ENCODE measurements at regions not wholly inside any gene's neighbourhood (a gene's known extent, or its start where the extent isn't known, plus 50 kb on each side); places are given as distances from the start of the nearest gene placed in this dataset.

DNA sequence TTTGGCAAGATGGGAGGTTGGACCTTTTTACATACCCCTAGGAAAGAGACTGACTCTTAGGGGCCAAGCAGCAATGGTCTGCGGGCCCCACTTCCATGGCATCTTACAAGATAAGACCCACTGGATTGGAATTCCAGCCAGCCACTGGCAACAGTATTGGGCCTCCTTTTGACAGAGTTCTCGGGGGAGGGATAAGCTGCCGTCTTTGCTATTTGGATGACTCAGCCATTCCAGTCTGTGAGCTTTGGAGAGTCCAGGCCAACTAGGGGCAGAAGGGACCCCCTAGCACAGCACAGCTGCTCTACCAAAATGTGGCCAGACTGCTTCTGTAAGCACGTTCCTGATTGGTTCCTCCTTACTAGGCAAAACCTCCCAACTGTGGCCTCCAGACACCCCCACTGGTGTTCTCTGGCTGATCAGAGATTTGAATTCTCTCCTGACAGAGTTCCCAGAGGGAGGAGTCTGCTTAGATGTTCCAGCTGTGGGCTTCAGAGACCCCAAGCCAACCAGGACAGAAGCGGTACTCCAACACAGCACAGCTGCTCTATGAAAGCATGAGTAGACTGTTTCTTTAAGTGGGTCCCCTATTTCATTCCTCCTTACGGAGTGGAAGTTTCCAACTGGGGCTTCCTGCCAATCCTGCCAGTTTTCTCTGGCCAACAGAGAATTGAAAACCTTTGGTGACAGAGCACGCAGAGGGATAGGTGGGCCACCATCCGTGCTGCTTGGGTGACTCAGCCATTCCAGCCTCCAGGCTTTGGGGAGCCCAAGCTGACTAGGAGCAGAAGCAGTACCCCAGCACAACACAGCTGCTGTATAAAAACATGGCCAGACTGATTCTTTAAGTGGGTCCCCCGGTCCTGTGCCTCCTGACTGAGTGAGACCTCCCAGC, 672.1 kb upstream of the RIOK2 start:
- TF ChIP-seq, protein P1, sequence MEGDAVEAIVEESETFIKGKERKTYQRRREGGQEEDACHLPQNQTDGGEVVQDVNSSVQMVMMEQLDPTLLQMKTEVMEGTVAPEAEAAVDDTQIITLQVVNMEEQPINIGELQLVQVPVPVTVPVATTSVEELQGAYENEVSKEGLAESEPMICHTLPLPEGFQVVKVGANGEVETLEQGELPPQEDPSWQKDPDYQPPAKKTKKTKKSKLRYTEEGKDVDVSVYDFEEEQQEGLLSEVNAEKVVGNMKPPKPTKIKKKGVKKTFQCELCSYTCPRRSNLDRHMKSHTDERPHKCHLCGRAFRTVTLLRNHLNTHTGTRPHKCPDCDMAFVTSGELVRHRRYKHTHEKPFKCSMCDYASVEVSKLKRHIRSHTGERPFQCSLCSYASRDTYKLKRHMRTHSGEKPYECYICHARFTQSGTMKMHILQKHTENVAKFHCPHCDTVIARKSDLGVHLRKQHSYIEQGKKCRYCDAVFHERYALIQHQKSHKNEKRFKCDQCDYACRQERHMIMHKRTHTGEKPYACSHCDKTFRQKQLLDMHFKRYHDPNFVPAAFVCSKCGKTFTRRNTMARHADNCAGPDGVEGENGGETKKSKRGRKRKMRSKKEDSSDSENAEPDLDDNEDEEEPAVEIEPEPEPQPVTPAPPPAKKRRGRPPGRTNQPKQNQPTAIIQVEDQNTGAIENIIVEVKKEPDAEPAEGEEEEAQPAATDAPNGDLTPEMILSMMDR (IDR thresholded peaks at IDR 0.05; ENCODE audit: low read depth, low read length, missing control alignments), result no peak
- no peak overlapping the region for H3K4me3 ChIP-seq (ENCODE audit: low read depth, low read length)
- no peak for DNase-seq (ENCODE audit: low read depth)
- in situ Hi-C loops (cut with HindIII; ENCODE audit: low sequenced_read_pairs), result no loop called here

DNA sequence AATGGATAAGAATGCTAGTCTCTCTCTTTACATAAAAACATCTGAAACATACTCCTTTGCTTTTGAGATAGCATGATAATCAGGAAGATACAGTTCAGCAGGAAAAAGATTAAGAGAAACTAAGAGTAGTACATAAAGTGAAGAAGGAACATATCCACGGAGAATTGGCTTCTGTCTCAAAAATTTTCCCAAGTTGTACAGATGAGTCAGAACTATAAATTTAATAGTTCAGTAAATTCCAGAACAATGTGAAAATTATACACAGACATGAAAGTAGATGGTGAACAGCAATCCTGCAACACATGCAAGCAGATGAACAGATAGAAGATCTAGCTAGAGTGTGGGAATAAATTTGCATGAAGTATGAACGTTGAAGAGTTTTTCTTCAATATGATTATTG, 691.4 kb upstream of the RIOK2 start:
- in situ Hi-C loops (cut with HindIII; ENCODE audit: low sequenced_read_pairs), result no loop called here
- DNase-seq (ENCODE audit: low read depth), result no peak
- H3K4me3 ChIP-seq (ENCODE audit: low read depth, low read length), result no peak overlapping the region
- TF ChIP-seq, protein P1 (IDR thresholded peaks at IDR 0.05; ENCODE audit: low read depth, low read length, missing control alignments), result no peak

DNA sequence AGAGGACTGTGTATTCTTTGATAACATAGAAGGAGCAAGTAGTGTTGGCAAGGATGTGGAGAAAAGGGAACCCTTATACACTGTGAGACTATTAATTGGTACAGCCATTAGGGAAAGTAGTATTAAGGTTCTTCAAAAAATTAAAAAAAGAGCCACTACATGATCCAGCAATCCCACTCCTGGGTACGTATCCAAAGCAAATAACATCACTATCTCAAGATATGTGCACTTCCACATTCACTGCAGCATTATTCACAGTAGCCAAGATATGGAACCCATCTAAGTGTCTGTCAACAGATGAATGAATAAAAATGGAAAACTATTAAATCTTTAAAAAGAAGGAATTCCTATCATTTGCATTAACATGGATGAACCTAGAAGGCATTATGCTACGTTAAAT, 693.2 kb upstream of the RIOK2 start:
- no peak overlapping the region for H3K4me3 ChIP-seq (ENCODE audit: low read depth, low read length)
- TF ChIP-seq, protein P1 (IDR thresholded peaks at IDR 0.05; ENCODE audit: low read depth, low read length, missing control alignments), result no peak
- in situ Hi-C loops (cut with HindIII; ENCODE audit: low sequenced_read_pairs), result no loop called here
- no peak for DNase-seq (ENCODE audit: low read depth)

DNA sequence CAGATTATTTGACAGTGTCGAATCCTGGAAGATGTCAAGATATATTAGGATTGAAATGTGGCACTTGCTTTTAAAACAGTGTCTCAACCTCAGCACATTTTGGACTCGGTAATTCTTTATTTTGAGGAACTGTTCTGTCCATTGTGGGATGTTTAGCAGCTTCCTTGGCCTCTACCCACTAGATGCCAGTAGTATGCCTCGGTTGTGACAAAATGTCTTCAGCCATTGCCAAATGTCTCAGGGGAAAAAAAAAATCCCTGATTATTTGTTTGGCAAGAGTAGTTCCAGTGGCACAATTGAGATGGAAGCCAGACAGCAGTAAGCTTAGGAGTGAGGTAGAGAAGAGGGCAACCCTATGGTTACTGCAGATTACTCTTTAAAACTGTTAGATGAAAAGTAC, 694.5 kb upstream of the RIOK2 start:
- DNase-seq (ENCODE audit: low read depth), result no peak
- H3K4me3 ChIP-seq (ENCODE audit: low read depth, low read length), result no peak overlapping the region
- in situ Hi-C loops (cut with HindIII; ENCODE audit: low sequenced_read_pairs), result no loop called here
- TF ChIP-seq, protein P1 (IDR thresholded peaks at IDR 0.05; ENCODE audit: low read depth, low read length, missing control alignments), result no peak

DNA sequence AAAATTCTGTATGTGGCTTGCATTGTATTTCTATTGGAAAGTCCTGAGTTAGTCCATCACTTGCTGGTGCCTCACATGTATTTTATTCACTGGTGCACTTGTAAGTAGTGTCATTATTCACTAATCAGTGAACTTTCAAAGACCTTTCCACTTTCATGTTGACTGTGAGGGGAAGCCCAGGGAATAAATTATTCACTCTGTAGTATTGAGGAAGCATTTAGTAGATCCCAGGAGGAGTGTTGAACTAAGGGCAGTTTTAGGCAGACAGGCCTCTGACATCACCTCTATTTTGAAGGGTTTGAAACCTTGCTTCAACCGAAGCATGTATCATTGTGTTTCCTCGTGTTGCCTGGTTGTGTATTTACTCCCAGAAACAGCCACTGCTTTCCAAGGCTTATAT, 705.4 kb upstream of the RIOK2 start:
- no peak overlapping the region for H3K4me3 ChIP-seq (ENCODE audit: low read depth, low read length)
- in situ Hi-C loops (cut with HindIII; ENCODE audit: low sequenced_read_pairs), result no loop called here
- TF ChIP-seq, protein P1 (IDR thresholded peaks at IDR 0.05; ENCODE audit: low read depth, low read length, missing control alignments), result no peak
- no peak for DNase-seq (ENCODE audit: low read depth)

DNA sequence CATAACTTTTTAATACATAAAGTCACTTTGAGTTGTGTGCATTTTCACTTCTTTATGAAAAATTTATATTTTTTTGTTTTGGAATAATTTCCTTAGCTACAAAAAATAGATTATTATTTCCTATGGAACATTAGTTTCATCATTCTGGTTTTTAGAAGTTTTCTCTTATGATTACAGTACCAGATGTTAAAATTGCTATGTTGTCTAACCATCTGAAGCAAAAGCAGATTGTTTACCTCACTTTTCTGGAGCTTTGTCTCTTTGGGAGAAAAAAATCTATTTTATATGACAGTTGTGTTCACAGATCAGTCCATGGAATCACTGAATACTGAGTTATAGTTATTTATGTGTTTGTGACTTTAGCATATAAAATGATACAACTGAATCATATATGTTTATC, 708.9 kb upstream of the RIOK2 start:
- H3K4me3 ChIP-seq (ENCODE audit: low read depth, low read length), result no peak overlapping the region
- TF ChIP-seq, protein P1 (IDR thresholded peaks at IDR 0.05; ENCODE audit: low read depth, low read length, missing control alignments), result no peak
- in situ Hi-C loops (cut with HindIII; ENCODE audit: low sequenced_read_pairs), result no loop called here
- DNase-seq (ENCODE audit: low read depth), result no peak

Data from astrocyte of the cerebellum (primary cell).